Gastroesophageal sphincter (tissue), 3 donors: ENCODE measurements at regions not wholly inside any gene's neighbourhood (a gene's known extent, or its start where the extent isn't known, plus 50 kb on each side); places are given as distances from the start of the nearest gene placed in this dataset.

Experiments used
- POLR2AphosphoS5 ChIP-seq: sonication (generic); formaldehyde crosslinking; IDR thresholded peaks from one replicate; pipeline ENCODE4 v1.6.1; 2017; ENCODE audit warnings: antibody characterized with exemption
- TF ChIP-seq, protein P1 (sequence below), 4 experiments: fragments of 200-600 bp in 2 of 4; fragments of 450-650 bp in 2 of 4; sonication (generic) in 1 of 4; IDR thresholded peaks; one replicate each; pipeline ENCODE4 v1.5.1; 2017 to 2019; ENCODE audit warnings: antibody characterized with exemption in 4 of 4, mild to moderate bottlenecking in 2 of 4, moderate library complexity in 2 of 4

DNA sequence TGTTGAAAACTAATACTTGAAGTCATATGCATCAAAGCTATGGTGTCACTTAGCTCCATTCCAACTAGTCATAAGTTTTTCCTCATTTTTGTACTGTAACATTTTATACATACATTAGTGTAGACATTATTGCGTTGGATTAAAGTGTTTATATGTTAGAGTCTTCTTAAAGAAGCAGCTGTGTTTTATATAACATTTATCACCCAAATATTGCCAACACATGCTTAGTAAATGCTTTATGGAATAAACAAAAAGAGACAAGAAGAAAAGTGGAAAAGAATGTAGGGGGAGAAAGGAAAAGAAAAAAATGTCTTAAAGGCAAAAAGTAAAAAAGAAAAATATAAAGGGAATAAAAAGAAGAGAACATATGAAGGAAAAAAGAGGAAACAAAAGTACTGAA is 1314.3 kb upstream of the CELF4 start:
- TF ChIP-seq, protein P1, sequence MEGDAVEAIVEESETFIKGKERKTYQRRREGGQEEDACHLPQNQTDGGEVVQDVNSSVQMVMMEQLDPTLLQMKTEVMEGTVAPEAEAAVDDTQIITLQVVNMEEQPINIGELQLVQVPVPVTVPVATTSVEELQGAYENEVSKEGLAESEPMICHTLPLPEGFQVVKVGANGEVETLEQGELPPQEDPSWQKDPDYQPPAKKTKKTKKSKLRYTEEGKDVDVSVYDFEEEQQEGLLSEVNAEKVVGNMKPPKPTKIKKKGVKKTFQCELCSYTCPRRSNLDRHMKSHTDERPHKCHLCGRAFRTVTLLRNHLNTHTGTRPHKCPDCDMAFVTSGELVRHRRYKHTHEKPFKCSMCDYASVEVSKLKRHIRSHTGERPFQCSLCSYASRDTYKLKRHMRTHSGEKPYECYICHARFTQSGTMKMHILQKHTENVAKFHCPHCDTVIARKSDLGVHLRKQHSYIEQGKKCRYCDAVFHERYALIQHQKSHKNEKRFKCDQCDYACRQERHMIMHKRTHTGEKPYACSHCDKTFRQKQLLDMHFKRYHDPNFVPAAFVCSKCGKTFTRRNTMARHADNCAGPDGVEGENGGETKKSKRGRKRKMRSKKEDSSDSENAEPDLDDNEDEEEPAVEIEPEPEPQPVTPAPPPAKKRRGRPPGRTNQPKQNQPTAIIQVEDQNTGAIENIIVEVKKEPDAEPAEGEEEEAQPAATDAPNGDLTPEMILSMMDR (IDR thresholded peaks at IDR 0.05) = no peak
- TF ChIP-seq POLR2AphosphoS5 = no peak
